AG09319 (cell line): ENCODE measurements at regions not wholly inside any gene's neighbourhood (a gene's known extent, or its start where the extent isn't known, plus 50 kb on each side); places are given as distances from the start of the nearest gene placed in this dataset.

Experiments used
- DNase-seq: peaks from one replicate; pipeline ENCODE4 v3.0.0-alpha.2; 2010; ENCODE audit warnings: low read depth; ENCODE audit errors: extremely low read depth
- CTCF ChIP-seq: IDR thresholded peaks from 2 replicates; pipeline ENCODE4 v1.5.1; 2011; ENCODE audit warnings: low read depth, mild to moderate bottlenecking, inconsistent platforms, low read length, moderate library complexity

- TF ChIP-seq CTCF = no peak
- no peak for DNase-seq
Measured at GRCh38 chr4:110735686-110736085, 112.8 kb upstream of the PITX2 start.

- TF ChIP-seq CTCF = no peak
Measured at GRCh38 chr4:110737931-110738330, 115.1 kb upstream of the PITX2 start.

DNA sequence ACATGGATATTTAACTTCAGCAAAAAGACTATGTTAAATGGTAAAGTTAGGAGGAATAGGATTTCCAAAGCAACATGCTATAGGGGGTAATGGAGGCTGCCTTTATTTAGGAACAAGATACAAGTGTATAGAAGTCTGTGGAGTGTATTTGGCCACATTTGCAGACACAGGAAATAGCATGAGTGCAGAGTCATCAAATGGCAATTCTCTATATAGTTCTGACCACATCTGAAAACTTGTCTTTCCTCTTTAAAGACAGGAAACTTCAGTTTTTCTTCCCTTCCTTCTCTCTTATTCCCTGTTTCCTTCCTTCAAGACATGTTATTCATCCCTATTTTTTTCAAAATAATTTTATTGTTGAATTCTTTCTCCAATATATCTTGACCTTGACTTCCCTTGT is 119.3 kb upstream of the PITX2 start:
- no peak for DNase-seq
- TF ChIP-seq CTCF = no peak

More at GRCh38 chr4:110737931-110738330, 115.1 kb upstream of the PITX2 start:
- DNase-seq = no peak

GRCh38 chr4:110748071-110748470 is 125.2 kb upstream of the PITX2 start:
- no peak for TF ChIP-seq CTCF
- DNase-seq = no peak

- DNase-seq = no peak
- TF ChIP-seq CTCF = no peak
Measured at GRCh38 chr4:110751183-110751582, 128.3 kb upstream of the PITX2 start.

- no peak for TF ChIP-seq CTCF
- DNase-seq = no peak
Measured at GRCh38 chr4:110751986-110752385, 129.1 kb upstream of the PITX2 start.

DNA sequence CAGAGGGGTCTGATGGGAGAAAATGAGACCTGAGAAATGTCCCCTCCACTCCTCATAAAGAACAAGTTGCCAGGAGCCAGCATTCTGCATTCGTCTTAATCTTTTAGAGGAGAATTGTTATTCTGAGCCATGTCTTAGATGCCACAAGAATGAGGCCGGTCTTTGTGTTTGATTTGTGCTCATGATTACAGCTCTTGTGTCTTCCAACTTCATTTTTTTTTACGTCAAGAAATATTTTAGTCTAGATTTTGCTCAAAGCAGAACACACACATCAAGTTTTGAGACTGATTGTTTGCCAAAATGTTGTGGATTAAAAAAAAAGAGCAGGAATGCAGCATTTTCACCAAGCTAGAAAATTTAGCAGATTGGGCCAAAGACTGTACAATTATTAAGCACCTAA is 130.6 kb upstream of the PITX2 start:
- no peak for DNase-seq
- no peak for TF ChIP-seq CTCF
